HFF-Myc (cell line): ENCODE measurements at regions not wholly inside any gene's neighbourhood (a gene's known extent, or its start where the extent isn't known, plus 50 kb on each side); places are given as distances from the start of the nearest gene placed in this dataset.
A peak's percentile ranks its signal among the peaks of the same experiment; 100 is the strongest.

ENCODE experiments used
- DNase-seq: peaks from one replicate; pipeline ENCODE4 v3.0.0-alpha.2; 2011; ENCODE audit warnings: low read depth; ENCODE audit errors: extremely low read depth
- H3K4me3 ChIP-seq: replicated peaks from 2 replicates; pipeline ENCODE4 v1.5.1; 2011; ENCODE audit warnings: low read depth, mild to moderate bottlenecking, control low read depth, low read length
- TF ChIP-seq, protein P1 (sequence below): IDR thresholded peaks from 2 replicates; pipeline ENCODE4 v1.5.1; 2012; ENCODE audit warnings: mild to moderate bottlenecking, low read depth, low read length, control low read depth; ENCODE audit errors: missing control alignments

DNA sequence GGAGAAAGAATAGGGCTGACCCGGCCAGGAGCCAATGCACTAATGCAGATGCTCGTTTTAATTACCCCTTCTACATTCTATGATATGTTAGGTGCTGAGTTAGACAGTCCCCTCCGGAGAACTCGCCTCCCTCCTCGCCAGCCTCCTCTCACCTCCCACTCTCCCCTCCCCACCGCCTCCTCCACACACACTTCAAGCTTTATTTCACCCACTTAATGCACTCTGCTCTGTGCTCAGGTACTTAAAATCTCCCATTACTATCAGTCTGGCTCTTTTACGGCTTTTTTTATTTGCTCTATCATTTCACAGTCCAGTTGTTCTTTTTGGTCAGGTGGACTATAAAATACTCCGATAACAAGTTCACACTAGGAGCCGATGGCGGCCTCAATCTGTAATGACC, 231.6 kb downstream of the TEX36 start:
- DNase-seq: no peak
- TF ChIP-seq, protein P1, sequence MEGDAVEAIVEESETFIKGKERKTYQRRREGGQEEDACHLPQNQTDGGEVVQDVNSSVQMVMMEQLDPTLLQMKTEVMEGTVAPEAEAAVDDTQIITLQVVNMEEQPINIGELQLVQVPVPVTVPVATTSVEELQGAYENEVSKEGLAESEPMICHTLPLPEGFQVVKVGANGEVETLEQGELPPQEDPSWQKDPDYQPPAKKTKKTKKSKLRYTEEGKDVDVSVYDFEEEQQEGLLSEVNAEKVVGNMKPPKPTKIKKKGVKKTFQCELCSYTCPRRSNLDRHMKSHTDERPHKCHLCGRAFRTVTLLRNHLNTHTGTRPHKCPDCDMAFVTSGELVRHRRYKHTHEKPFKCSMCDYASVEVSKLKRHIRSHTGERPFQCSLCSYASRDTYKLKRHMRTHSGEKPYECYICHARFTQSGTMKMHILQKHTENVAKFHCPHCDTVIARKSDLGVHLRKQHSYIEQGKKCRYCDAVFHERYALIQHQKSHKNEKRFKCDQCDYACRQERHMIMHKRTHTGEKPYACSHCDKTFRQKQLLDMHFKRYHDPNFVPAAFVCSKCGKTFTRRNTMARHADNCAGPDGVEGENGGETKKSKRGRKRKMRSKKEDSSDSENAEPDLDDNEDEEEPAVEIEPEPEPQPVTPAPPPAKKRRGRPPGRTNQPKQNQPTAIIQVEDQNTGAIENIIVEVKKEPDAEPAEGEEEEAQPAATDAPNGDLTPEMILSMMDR: no peak

DNA sequence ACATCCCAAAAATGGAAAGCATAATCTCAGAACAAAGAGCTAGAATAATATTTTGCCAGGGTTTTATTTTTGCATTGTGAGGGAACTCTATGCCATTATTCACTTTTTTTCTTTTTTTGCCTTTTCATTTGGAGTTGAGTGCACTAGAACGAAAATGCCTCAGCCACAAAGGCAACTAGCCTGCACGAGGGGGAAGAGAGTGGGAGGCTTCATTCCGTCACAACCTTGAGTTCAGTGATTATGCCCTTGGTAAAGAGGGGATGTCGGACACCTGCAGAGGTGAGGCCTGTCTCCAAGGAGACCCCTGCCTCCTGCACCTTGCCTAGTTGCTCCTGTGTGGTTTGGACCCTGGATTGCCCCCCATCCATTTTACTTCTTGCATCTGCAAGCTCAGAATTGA, 232.7 kb downstream of the TEX36 start:
- TF ChIP-seq, protein P1: no peak
- no peak for DNase-seq
- H3K4me3 ChIP-seq: no peak overlapping the region

More for the DNA sequence above, 231.6 kb downstream of the TEX36 start:
- no peak overlapping the region for H3K4me3 ChIP-seq

DNA sequence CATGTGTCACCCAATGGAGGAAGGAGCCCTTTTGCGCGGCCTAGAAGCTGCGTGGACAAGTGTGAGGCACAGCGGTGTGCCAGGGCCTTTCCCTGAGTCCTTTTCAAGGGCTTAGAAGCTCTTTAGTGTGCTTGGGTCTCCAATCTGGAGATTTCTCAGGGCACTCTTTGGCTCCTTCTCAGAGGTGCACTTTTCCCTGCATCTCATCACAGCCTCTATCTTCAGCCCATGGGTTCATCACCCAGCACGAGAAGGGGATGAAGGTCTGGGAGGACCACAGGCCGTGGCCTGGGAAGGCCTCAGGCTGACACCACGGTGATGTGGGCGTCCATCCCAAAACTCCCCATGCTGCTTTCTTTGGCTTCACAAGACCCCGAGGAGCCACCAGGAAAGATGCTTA, 233.4 kb downstream of the TEX36 start:
- no peak for DNase-seq
- TF ChIP-seq, protein P1: no peak

DNA sequence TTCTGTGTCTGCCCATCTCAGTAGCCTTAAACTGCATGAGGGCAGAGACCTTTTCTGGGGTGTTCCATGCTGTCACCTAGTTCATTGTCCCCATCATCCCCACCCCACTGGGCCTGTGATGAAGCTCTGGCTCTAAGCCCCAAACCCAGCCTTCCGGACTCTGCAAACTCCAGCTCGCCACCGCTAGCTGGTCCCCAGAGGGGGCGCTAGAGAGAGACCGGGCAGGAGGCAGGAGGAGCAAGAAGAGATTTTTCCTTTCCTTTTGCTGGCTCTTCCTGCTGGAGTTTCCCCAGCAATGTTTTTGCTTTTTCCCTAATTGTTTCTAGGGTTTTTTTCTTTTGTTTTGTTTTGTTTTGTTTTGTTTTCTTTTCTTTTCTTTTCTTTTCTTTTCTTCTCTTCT, 234.4 kb downstream of the TEX36 start:
- TF ChIP-seq, protein P1: peak; percentile 73
- DNase-seq: no peak

More for the DNA sequence above, 233.4 kb downstream of the TEX36 start:
- H3K4me3 ChIP-seq: no peak overlapping the region

DNA sequence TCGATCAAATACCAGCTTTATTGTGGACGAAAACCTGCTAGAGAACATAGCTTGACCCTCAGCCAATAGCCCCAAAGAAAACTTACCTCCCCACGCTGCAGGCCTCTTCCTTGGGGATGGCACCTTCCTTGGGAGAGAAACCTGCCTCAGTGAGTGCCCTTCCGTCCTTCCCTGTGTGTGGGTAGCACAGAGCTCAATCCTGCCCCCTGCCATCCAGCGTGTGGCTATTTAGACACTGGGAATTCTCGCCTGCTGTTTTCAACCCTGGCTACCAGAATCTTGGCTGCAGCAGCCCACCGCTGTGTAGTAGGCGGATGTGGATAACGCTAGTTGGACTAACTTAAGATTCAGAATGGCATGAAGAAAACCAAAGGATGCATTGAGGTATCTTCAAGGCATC, 238.2 kb downstream of the TEX36 start:
- no peak for DNase-seq
- TF ChIP-seq, protein P1: no peak
- no peak overlapping the region for H3K4me3 ChIP-seq

More for the DNA sequence above, 234.4 kb downstream of the TEX36 start:
- no peak overlapping the region for H3K4me3 ChIP-seq

DNA sequence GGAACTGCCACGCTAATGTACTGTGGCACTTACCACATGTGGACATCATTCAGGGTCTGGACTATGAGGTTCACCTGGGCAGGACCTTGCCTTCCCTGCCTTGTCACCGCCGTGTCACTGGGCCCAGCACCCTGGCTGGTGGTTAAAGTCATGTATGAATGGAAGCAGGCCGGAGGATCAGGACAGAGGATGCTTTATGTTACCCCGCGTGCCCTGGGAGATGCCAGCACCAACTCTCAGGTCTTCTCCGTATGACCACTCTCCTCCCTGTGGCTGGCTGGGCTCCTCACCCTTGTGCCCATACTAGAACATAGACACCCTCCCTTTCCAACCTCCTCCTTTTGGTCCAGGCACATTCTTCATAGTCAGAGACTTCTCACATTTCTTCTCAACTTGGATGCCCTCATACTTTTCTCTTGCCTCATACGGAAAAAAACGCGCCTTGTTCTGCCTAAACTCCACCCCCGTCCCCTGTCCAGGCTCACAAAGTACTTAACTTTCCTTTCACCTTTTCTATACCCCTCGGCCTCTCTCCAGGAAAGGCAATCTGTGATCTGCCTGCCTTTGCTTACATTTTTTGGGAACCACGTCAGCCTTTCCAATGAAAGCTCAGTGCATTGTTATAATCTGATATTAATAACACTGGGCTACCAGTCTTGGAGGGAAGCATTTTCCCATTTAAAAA, 240.0 kb downstream of the TEX36 start:
- no peak overlapping the region for H3K4me3 ChIP-seq
- DNase-seq: no peak
- TF ChIP-seq, protein P1: no peak

DNA sequence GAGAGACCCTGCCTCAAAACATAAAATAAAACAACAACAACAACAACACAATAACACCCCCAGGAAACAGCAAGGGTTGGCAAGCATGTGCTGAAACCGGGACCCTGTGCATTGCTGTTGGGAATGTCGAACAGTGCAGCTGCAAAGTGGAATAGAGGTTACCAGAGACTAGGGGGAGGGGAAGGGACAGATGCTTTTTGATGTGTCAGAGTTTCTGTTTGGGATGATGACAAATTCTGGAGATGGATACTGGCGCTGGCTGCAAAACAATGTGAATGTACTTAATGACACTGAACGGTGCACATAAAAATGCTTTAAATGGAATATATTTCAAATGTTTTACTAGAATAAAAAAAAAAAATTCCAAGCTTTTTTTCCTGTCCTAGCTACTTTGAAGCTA, 241.8 kb downstream of the TEX36 start:
- TF ChIP-seq, protein P1: no peak
- no peak overlapping the region for H3K4me3 ChIP-seq
- no peak for DNase-seq
